ENCODE measurements at regions not wholly inside any gene's neighbourhood (a gene's known extent, or its start where the extent isn't known, plus 50 kb on each side); places are given as distances from the start of the nearest gene placed in this dataset.

- H4K20me1 ChIP-seq (ENCODE audit: control insufficient read depth, insufficient read depth, low read length, poor library complexity, severe bottlenecking), result no peaks in the 10 kb centered on the region
- intact Hi-C loops (cut with micrococcal nuclease), result no loop called here
- no peak overlapping the region for H3K27ac Mint-ChIP-seq
- no peak overlapping the region for H3K4me3 Mint-ChIP-seq
- peaks cover 0 to 5% (median 1%) of the 10 kb centered on the region in 4 experiments for H3K27me3 ChIP-seq (replicated peaks in 1 of 4; ENCODE audit: control extremely low read depth in 1 of 4, control insufficient read depth in 3 of 4, insufficient read depth in 4 of 4, low read length in 3 of 4)
- H3K4me3 ChIP-seq (ENCODE audit: control extremely low read depth in 1 of 5, extremely low read depth in 1 of 5, insufficient read depth in 1 of 5, low read depth in 2 of 5, low read length in 4 of 5), result no peak overlapping the region
- TF ChIP-seq CTCF (IDR thresholded peaks at IDR 0.05), result no peak
- TF ChIP-seq EZH2 (IDR thresholded peaks at IDR 0.05; ENCODE audit: borderline replicate concordance, insufficient read depth, low read depth, low read length, poor library complexity, severe bottlenecking), result no peak
- no peaks in the 10 kb centered on the region for H3K79me2 ChIP-seq (ENCODE audit: control insufficient read depth, insufficient read depth, low read length)
- no peak overlapping the region for H3K9ac ChIP-seq (ENCODE audit: low read length)
- peaks cover 10% of the 10 kb centered on the region for H3K9me3 Mint-ChIP-seq (ENCODE audit: insufficient read depth)
- ATAC-seq (ENCODE audit: low read depth) (no peak), DNase-seq (no peak)
- ChIA-PET CTCF (no interaction called here), POLR2A (no interaction called here)
- no peaks in the 10 kb centered on the region for H3K4me1 ChIP-seq (ENCODE audit: control insufficient read depth in 2 of 2, insufficient read depth in 2 of 2, low read length in 2 of 2)
- no peak overlapping the region for H3K4me2 ChIP-seq (replicated peaks; ENCODE audit: low read depth, low read length, poor library complexity, severe bottlenecking)
- peaks cover 2 to 32% (median 21%) of the 10 kb centered on the region in 3 donors for H3K9me3 ChIP-seq (ENCODE audit: control extremely low read depth in 1 of 3, control insufficient read depth in 2 of 3, insufficient read depth in 1 of 3, low read length in 2 of 3)
- no peaks in the 10 kb centered on the region for H3K36me3 ChIP-seq (replicated peaks in 1 of 2; ENCODE audit: control extremely low read depth in 1 of 2, control insufficient read depth in 1 of 2, extremely low read depth in 1 of 2, insufficient read depth in 2 of 2, low read length in 1 of 2)
- WGBS (ENCODE audit: insufficient coverage), result 92% methylated on average over 28 of the region's 31 CpGs
- peaks cover 10% of the 10 kb centered on the region for H3K27me3 Mint-ChIP-seq
- H3K27ac ChIP-seq (ENCODE audit: low read length in 2 of 2), result no peak overlapping the region
- no peaks in the 10 kb centered on the region for H3K4me1 Mint-ChIP-seq
- no peak overlapping the region for H2AFZ ChIP-seq (ENCODE audit: insufficient read depth, low read depth, low read length, poor library complexity, severe bottlenecking)
Measured at GRCh38 chr14:104334424-104335161, 196.2 kb downstream of the KIF26A start.

- Mint-ChIP-seq H3K27me3 (peaks cover 13% of the 10 kb centered on the region), H3K4me3 (no peak overlapping the region), H3K9me3 (ENCODE audit: insufficient read depth) (peaks cover 10% of the 10 kb centered on the region), H3K27ac (no peak overlapping the region), H3K4me1 (no peaks in the 10 kb centered on the region)
- H3K79me2 ChIP-seq (ENCODE audit: control insufficient read depth, insufficient read depth, low read length), result no peaks in the 10 kb centered on the region
- H3K9me3 ChIP-seq (ENCODE audit: control extremely low read depth in 1 of 3, control insufficient read depth in 2 of 3, insufficient read depth in 1 of 3, low read length in 2 of 3), result peaks cover 2 to 35% (median 17%) of the 10 kb centered on the region in 3 donors
- no peaks in the 10 kb centered on the region for H3K36me3 ChIP-seq (replicated peaks in 1 of 2; ENCODE audit: control extremely low read depth in 1 of 2, control insufficient read depth in 1 of 2, extremely low read depth in 1 of 2, insufficient read depth in 2 of 2, low read length in 1 of 2)
- H2AFZ ChIP-seq (ENCODE audit: insufficient read depth, low read depth, low read length, poor library complexity, severe bottlenecking), result no peak overlapping the region
- POLR2A ChIA-PET, result no interaction called here
- ATAC-seq (ENCODE audit: low read depth), result no peak
- TF ChIP-seq EZH2 (IDR thresholded peaks at IDR 0.05; ENCODE audit: borderline replicate concordance, insufficient read depth, low read depth, low read length, poor library complexity, severe bottlenecking) (no peak), CTCF (IDR thresholded peaks at IDR 0.05) (no peak)
- H3K4me2 ChIP-seq (replicated peaks; ENCODE audit: low read depth, low read length, poor library complexity, severe bottlenecking), result no peak overlapping the region
- no peak overlapping the region for H3K9ac ChIP-seq (ENCODE audit: low read length)
- H3K27me3 ChIP-seq (replicated peaks in 1 of 4; ENCODE audit: control extremely low read depth in 1 of 4, control insufficient read depth in 3 of 4, insufficient read depth in 4 of 4, low read length in 3 of 4), result peaks cover 0 to 5% (median 1%) of the 10 kb centered on the region in 4 experiments
- no peaks in the 10 kb centered on the region for H4K20me1 ChIP-seq (ENCODE audit: control insufficient read depth, insufficient read depth, low read length, poor library complexity, severe bottlenecking)
- CTCF ChIA-PET, result no interaction called here
- intact Hi-C loops (cut with micrococcal nuclease), result no loop called here
- DNase-seq, result no peak
- no peak overlapping the region for H3K4me3 ChIP-seq (ENCODE audit: control extremely low read depth in 1 of 5, extremely low read depth in 1 of 5, insufficient read depth in 1 of 5, low read depth in 2 of 5, low read length in 4 of 5)
- H3K4me1 ChIP-seq (ENCODE audit: control insufficient read depth in 2 of 2, insufficient read depth in 2 of 2, low read length in 2 of 2), result no peaks in the 10 kb centered on the region
- WGBS (ENCODE audit: insufficient coverage), result 80% methylated on average over 3 of the region's 4 CpGs
- H3K27ac ChIP-seq (ENCODE audit: low read length in 2 of 2), result no peak overlapping the region
Measured at GRCh38 chr14:104335176-104335575, 196.8 kb downstream of the KIF26A start.
